CD4-positive, alpha-beta memory T cell (primary cell): ENCODE measurements at regions not wholly inside any gene's neighbourhood (a gene's known extent, or its start where the extent isn't known, plus 50 kb on each side); places are given as distances from the start of the nearest gene placed in this dataset.

Experiments
- CTCF ChIA-PET: fragments of 350-600 bp; sonication (Branson Sonifier 250); formaldehyde crosslinking; loops from one replicate; lab custom pipeline; 2021; ENCODE audit warnings: inconsistent platforms; ENCODE audit not compliant: partially characterized antibody; lab: Charles Lee
- POLR2A ChIA-PET: fragments of 350-600 bp; sonication (Branson Sonifier 250); formaldehyde crosslinking; loops from one replicate; lab custom pipeline; 2021; ENCODE audit not compliant: partially characterized antibody; lab: Charles Lee
- DNase-seq, 5 donors: peaks; one replicate each; pipeline versions ENCODE4 v3.0.0 to v3.0.0-alpha.2; 2020 to 2022; ENCODE audit warnings: mixed read lengths in 1 of 5
- H3K27ac ChIP-seq: one replicate; pipeline ENCODE4 v1.7.0; 2013; ENCODE audit warnings: low read depth, low read length
- H3K27me3 ChIP-seq: 2 replicates; pipeline ENCODE4 v1.7.0; 2013; ENCODE audit warnings: mild to moderate bottlenecking, low read length, moderate library complexity; ENCODE audit not compliant: insufficient read depth
- H3K36me3 ChIP-seq: 2 replicates; pipeline ENCODE4 v1.7.0; 2013; ENCODE audit warnings: mild to moderate bottlenecking, low read length, moderate library complexity; ENCODE audit not compliant: insufficient read depth
- H3K4me1 ChIP-seq: 2 replicates; pipeline ENCODE4 v1.7.0; 2013; ENCODE audit warnings: mild to moderate bottlenecking, low read length, moderate library complexity; ENCODE audit not compliant: insufficient read depth
- H3K4me3 ChIP-seq, 2 donors: one replicate each; pipeline ENCODE4 v1.7.0; 2013; ENCODE audit warnings: low read length in 2 of 2, mild to moderate bottlenecking in 1 of 2
- H3K9me3 ChIP-seq, 2 donors: one replicate each; pipeline ENCODE4 v1.7.0; 2013; ENCODE audit warnings: low read length in 2 of 2, control low read depth in 1 of 2; ENCODE audit not compliant: control insufficient read depth in 1 of 2
- H3K27ac Mint-ChIP-seq, 7 donors: one replicate each; pipeline ENCODE4 v1.8.0; 2020 to 2021; ENCODE audit warnings: mixed read lengths in 7 of 7, mild to moderate bottlenecking in 6 of 7, inconsistent platforms in 3 of 7, moderate library complexity in 3 of 7
- H3K27me3 Mint-ChIP-seq, 2 donors: one replicate each; pipeline ENCODE4 v1.8.0; 2020 to 2021; ENCODE audit warnings: mixed read lengths in 2 of 2
- H3K36me3 Mint-ChIP-seq, 2 donors: one replicate each; pipeline ENCODE4 v1.8.0; 2020 to 2021; ENCODE audit warnings: mixed read lengths in 2 of 2, inconsistent platforms in 1 of 2, mild to moderate bottlenecking in 1 of 2
- H3K4me1 Mint-ChIP-seq, 4 donors: one replicate each; pipeline ENCODE4 v1.8.0; 2020 to 2021; ENCODE audit warnings: mixed read lengths in 4 of 4, mild to moderate bottlenecking in 1 of 4
- H3K4me3 Mint-ChIP-seq, 8 donors: one replicate each; pipeline ENCODE4 v1.8.0; 2020 to 2021; ENCODE audit warnings: mixed read lengths in 8 of 8, mild to moderate bottlenecking in 7 of 8, moderate library complexity in 6 of 8, inconsistent platforms in 3 of 8
- H3K9me3 Mint-ChIP-seq, 8 donors: one replicate each; pipeline ENCODE4 v1.8.0; 2020 to 2021; ENCODE audit warnings: mixed read lengths in 8 of 8, mild to moderate bottlenecking in 5 of 8, inconsistent platforms in 3 of 8, moderate library complexity in 1 of 8
- intact Hi-C: fragments of 100-400 bp; cut with micrococcal nuclease; formaldehyde crosslinking; loops from one replicate; pipeline ENCODE4 v1.15.1; 2023

- Histone ChIP-seq H3K36me3 (no peaks in the 10 kb centered on the region), H3K27ac (no peak overlapping the region), H3K4me1 (no peaks in the 10 kb centered on the region), H3K27me3 (no peaks in the 10 kb centered on the region), H3K4me3 (no peak overlapping the region), H3K9me3 (no peaks in the 10 kb centered on the region)
- Mint-ChIP-seq H3K4me3 (no peak overlapping the region), H3K27me3 (no peaks in the 10 kb centered on the region), H3K27ac (no peak overlapping the region), H3K4me1 (peaks cover 0 to 5% (median 0%) of the 10 kb centered on the region in 4 donors), H3K36me3 (no peaks in the 10 kb centered on the region), H3K9me3 (peaks cover 0 to 7% (median 0%) of the 10 kb centered on the region in 8 donors)
- intact Hi-C loops: no loop called here
- no peak for DNase-seq
- ChIA-PET POLR2A (no interaction called here), CTCF (no interaction called here)
Observed at GRCh38 chr20:10793766-10794165, 120.0 kb upstream of the JAG1 start.

- Mint-ChIP-seq H3K27ac (no peak overlapping the region), H3K4me3 (no peak overlapping the region), H3K4me1 (peaks cover 0 to 5% (median 0%) of the 10 kb centered on the region in 4 donors), H3K27me3 (no peaks in the 10 kb centered on the region), H3K9me3 (peaks cover 0 to 5% (median 0%) of the 10 kb centered on the region in 8 donors), H3K36me3 (no peaks in the 10 kb centered on the region)
- Histone ChIP-seq H3K27me3 (no peaks in the 10 kb centered on the region), H3K36me3 (no peaks in the 10 kb centered on the region), H3K9me3 (no peaks in the 10 kb centered on the region), H3K4me1 (no peaks in the 10 kb centered on the region), H3K27ac (no peak overlapping the region), H3K4me3 (no peak overlapping the region)
- no peak for DNase-seq
- POLR2A ChIA-PET: no interaction called here
- CTCF ChIA-PET: no interaction called here
- intact Hi-C loops: no loop called here
Observed at GRCh38 chr20:10794765-10795164, 121.0 kb upstream of the JAG1 start.

- CTCF ChIA-PET: no interaction called here
- no peaks in the 10 kb centered on the region for H3K36me3 ChIP-seq
- no peak overlapping the region for H3K27ac ChIP-seq
- Mint-ChIP-seq H3K36me3 (no peaks in the 10 kb centered on the region), H3K4me1 (peaks cover 0 to 5% (median 0%) of the 10 kb centered on the region in 4 donors), H3K4me3 (no peak overlapping the region), H3K27me3 (no peaks in the 10 kb centered on the region), H3K27ac (no peak overlapping the region), H3K9me3 (peaks cover 0 to 5% (median 0%) of the 10 kb centered on the region in 8 donors)
- H3K9me3 ChIP-seq: no peaks in the 10 kb centered on the region
- no peaks in the 10 kb centered on the region for H3K27me3 ChIP-seq
- no peak overlapping the region for H3K4me3 ChIP-seq
- POLR2A ChIA-PET: no interaction called here
- DNase-seq: no peak
- intact Hi-C loops: no loop called here
- no peaks in the 10 kb centered on the region for H3K4me1 ChIP-seq
Observed at GRCh38 chr20:10795286-10796026, 121.7 kb upstream of the JAG1 start.

- Histone ChIP-seq H3K36me3 (no peaks in the 10 kb centered on the region), H3K4me3 (no peak overlapping the region), H3K27me3 (no peaks in the 10 kb centered on the region), H3K4me1 (no peaks in the 10 kb centered on the region), H3K9me3 (no peaks in the 10 kb centered on the region), H3K27ac (no peak overlapping the region)
- POLR2A ChIA-PET: no interaction called here
- Mint-ChIP-seq H3K27ac (no peak overlapping the region), H3K4me1 (no peaks in the 10 kb centered on the region), H3K27me3 (no peaks in the 10 kb centered on the region), H3K4me3 (no peak overlapping the region), H3K9me3 (peaks cover 0 to 5% (median 0%) of the 10 kb centered on the region in 8 donors), H3K36me3 (no peaks in the 10 kb centered on the region)
- intact Hi-C loops: no loop called here
- CTCF ChIA-PET: interaction anchor here (0.6 kb wide), 1 partner anchor 702 kb away, joined by 3 read pairs; no protein-coding TSS in a partner anchor
- DNase-seq: no peak
Observed at GRCh38 chr20:10798811-10799210, 125.0 kb upstream of the JAG1 start.

- Histone ChIP-seq H3K9me3 (no peaks in the 10 kb centered on the region), H3K4me1 (no peaks in the 10 kb centered on the region), H3K27ac (no peak overlapping the region), H3K27me3 (no peaks in the 10 kb centered on the region), H3K36me3 (no peaks in the 10 kb centered on the region), H3K4me3 (no peak overlapping the region)
- ChIA-PET POLR2A (no interaction called here), CTCF (no interaction called here)
- Mint-ChIP-seq H3K27ac (no peak overlapping the region), H3K27me3 (no peaks in the 10 kb centered on the region), H3K4me1 (no peaks in the 10 kb centered on the region), H3K36me3 (no peaks in the 10 kb centered on the region), H3K4me3 (no peak overlapping the region), H3K9me3 (peaks cover 0 to 5% (median 0%) of the 10 kb centered on the region in 8 donors)
- intact Hi-C loops: no loop called here
- no peak for DNase-seq
Observed at GRCh38 chr20:10799735-10800134, 125.9 kb upstream of the JAG1 start.

- Histone ChIP-seq H3K27me3 (no peaks in the 10 kb centered on the region), H3K9me3 (no peaks in the 10 kb centered on the region), H3K36me3 (no peaks in the 10 kb centered on the region), H3K4me1 (no peaks in the 10 kb centered on the region), H3K27ac (no peak overlapping the region), H3K4me3 (no peak overlapping the region)
- Mint-ChIP-seq H3K36me3 (no peaks in the 10 kb centered on the region), H3K4me3 (no peak overlapping the region), H3K27me3 (no peaks in the 10 kb centered on the region), H3K9me3 (peaks cover 0 to 5% (median 0%) of the 10 kb centered on the region in 8 donors), H3K27ac (no peak overlapping the region), H3K4me1 (no peaks in the 10 kb centered on the region)
- no peak for DNase-seq
- ChIA-PET POLR2A (no interaction called here), CTCF (no interaction called here)
- intact Hi-C loops: no loop called here
Observed at GRCh38 chr20:10800288-10800687, 126.5 kb upstream of the JAG1 start.

- no peaks in the 10 kb centered on the region for H3K36me3 Mint-ChIP-seq
- H3K4me3 ChIP-seq: no peak overlapping the region
- no peaks in the 10 kb centered on the region for H3K27me3 Mint-ChIP-seq
- H3K4me1 ChIP-seq: no peaks in the 10 kb centered on the region
- POLR2A ChIA-PET: no interaction called here
- H3K27ac ChIP-seq: no peak overlapping the region
- H3K9me3 ChIP-seq: no peaks in the 10 kb centered on the region
- CTCF ChIA-PET: no interaction called here
- no peak overlapping the region for H3K27ac Mint-ChIP-seq
- H3K36me3 ChIP-seq: no peaks in the 10 kb centered on the region
- peaks cover 0 to 4% (median 0%) of the 10 kb centered on the region in 8 donors for H3K9me3 Mint-ChIP-seq
- H3K4me3 Mint-ChIP-seq: no peak overlapping the region
- intact Hi-C loops: no loop called here
- no peaks in the 10 kb centered on the region for H3K4me1 Mint-ChIP-seq
- DNase-seq: no peak
- no peaks in the 10 kb centered on the region for H3K27me3 ChIP-seq
Observed at GRCh38 chr20:10802236-10802635, 128.4 kb upstream of the JAG1 start.
